Prostate gland (tissue), 2 donors: ENCODE measurements at regions not wholly inside any gene's neighbourhood (a gene's known extent, or its start where the extent isn't known, plus 50 kb on each side); places are given as distances from the start of the nearest gene placed in this dataset.
"Not testable (repeated sequence)": the region's sequence is repeated elsewhere in the genome, so short reads cannot be mapped to it uniquely, and the experiment has no call there.

ENCODE experiments used
- DNase-seq: peaks from one replicate; pipeline ENCODE4 v3.0.0-alpha.2; 2019; ENCODE audit warnings: low spot score
- H3K27ac ChIP-seq, 2 donors: fragments of 200-600 bp; sonication (generic); 2 replicates each; pipeline ENCODE4 v1.5.1; 2017 to 2019
- H3K27me3 ChIP-seq: fragments of 200-600 bp; sonication (generic); replicated peaks from 2 replicates; pipeline ENCODE4 v1.5.1; 2019; ENCODE audit not compliant: insufficient read depth
- H3K36me3 ChIP-seq, 2 donors: fragments of 200-600 bp; sonication (generic); 1 replicate in 1 of 2; 2 replicates in 1 of 2; pipeline versions ENCODE4 v1.5.1 to v1.8.1; 2017 to 2019
- H3K4me1 ChIP-seq: fragments of 200-600 bp; sonication (generic); replicated peaks from 2 replicates; pipeline ENCODE4 v1.5.1; 2019
- H3K4me3 ChIP-seq, 2 donors: fragments of 200-600 bp; sonication (generic); 2 replicates each; pipeline ENCODE4 v1.5.1; 2017 to 2019
- H3K9me3 ChIP-seq: fragments of 200-600 bp; sonication (generic); 2 replicates; pipeline ENCODE4 v1.5.1; 2017
- CTCF ChIP-seq, 4 experiments: fragments of 200-600 bp in 2 of 4; fragments of 450-650 bp in 2 of 4; sonication (generic) in 2 of 4; IDR thresholded peaks; 1 replicate in 3 of 4; 2 replicates in 1 of 4; pipeline ENCODE4 v1.5.1; 2016 to 2019; ENCODE audit warnings: antibody characterized with exemption in 4 of 4, mild to moderate bottlenecking in 2 of 4, moderate library complexity in 2 of 4
- POLR2A ChIP-seq: fragments of 450-650 bp; IDR thresholded peaks from one replicate; pipeline ENCODE4 v1.6.1; 2016; ENCODE audit warnings: antibody characterized with exemption, mild to moderate bottlenecking
- POLR2AphosphoS5 ChIP-seq: sonication (generic); formaldehyde crosslinking; IDR thresholded peaks from one replicate; pipeline ENCODE4 v1.6.1; 2017; ENCODE audit warnings: antibody characterized with exemption
- WGBS: methylation state at CpG from one replicate; pipeline ENCODE4 v1.1.5; 2018; 5-methylcytosine and 5-hydroxymethylcytosine counted together
- intact Hi-C: fragments of 100-400 bp; cut with DNase I; formaldehyde crosslinking; loops from one replicate; pipeline ENCODE4 v1.14.2; 2022

DNA sequence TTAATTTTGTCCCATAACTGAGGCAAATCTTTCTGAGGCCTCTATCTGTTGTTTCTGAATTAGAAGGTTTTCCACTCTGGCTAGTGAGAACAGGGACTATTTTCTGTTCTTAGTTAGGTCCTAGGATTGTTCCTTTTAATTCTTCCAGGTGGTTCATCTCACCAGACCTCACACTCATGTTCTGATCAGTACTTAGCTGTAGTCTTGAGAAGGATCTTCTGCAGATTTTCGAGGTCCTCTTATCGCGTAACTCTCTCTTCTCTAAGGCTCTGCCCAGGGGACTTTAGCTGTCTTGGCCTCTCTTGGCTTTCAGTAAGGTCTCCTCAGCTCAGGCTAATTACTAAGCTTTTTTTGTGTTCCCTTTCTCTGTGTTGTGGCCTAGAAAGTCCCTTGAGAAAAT is 201.1 kb downstream of the ETNK1 start:
- TF ChIP-seq CTCF (IDR thresholded peaks at IDR 0.05) (no peak), POLR2AphosphoS5 (no peak), POLR2A (no peak)
- Histone ChIP-seq H3K36me3 (no peaks in the 10 kb centered on the region), H3K4me3 (no peak overlapping the region), H3K27ac (no peak overlapping the region), H3K27me3 (no peaks in the 10 kb centered on the region), H3K9me3 (no peaks in the 10 kb centered on the region), H3K4me1 (no peaks in the 10 kb centered on the region)
- no peak for DNase-seq
- intact Hi-C loops, result no loop called here
- 69% methylated on average over 3 of the region's 3 CpGs for WGBS

DNA sequence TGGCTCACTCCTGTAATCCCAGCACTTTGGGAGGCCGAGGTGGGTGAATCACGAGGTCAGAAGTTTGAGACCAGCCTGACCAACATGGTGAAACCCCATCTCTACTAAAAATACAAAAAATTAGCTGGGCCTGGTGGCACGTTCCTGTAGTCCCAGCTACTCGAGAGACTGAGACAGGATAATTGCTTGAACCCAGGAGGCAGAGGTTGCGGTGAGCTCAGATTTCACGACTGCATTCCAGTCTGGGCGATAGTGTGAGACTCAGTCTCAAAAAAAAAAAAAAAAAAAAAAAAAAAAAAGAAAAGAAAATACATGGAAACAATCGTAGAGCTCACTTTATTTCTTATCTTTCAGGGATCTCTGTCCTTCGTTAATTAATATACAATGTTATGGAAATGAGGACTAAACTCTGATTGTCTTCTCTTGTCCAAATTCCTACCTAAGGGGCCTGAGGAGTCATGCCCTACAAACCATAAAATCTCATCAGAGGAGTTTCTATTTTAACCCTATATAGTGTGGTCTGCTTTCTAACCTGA is 201.5 kb downstream of the ETNK1 start:
- H3K27me3 ChIP-seq, H3K27ac ChIP-seq, H3K4me3 ChIP-seq, intact Hi-C loops, H3K4me1 ChIP-seq, H3K9me3 ChIP-seq, H3K36me3 ChIP-seq, DNase-seq: not testable (repeated sequence)
- WGBS, result 72% methylated on average over 9 of the region's 9 CpGs

- H3K4me3 ChIP-seq, result no peak overlapping the region
- no peak for DNase-seq
- TF ChIP-seq CTCF (IDR thresholded peaks at IDR 0.05), result no peak
- H3K36me3 ChIP-seq, result no peaks in the 10 kb centered on the region
- no peak overlapping the region for H3K27ac ChIP-seq
- 61% methylated on average over 3 of the region's 3 CpGs for WGBS
- intact Hi-C loops, result no loop called here
- no peaks in the 10 kb centered on the region for H3K27me3 ChIP-seq
- H3K4me1 ChIP-seq, result no peaks in the 10 kb centered on the region
- no peaks in the 10 kb centered on the region for H3K9me3 ChIP-seq
Observed at GRCh38 chr12:22828066-22828465, 203.1 kb downstream of the ETNK1 start.

DNA sequence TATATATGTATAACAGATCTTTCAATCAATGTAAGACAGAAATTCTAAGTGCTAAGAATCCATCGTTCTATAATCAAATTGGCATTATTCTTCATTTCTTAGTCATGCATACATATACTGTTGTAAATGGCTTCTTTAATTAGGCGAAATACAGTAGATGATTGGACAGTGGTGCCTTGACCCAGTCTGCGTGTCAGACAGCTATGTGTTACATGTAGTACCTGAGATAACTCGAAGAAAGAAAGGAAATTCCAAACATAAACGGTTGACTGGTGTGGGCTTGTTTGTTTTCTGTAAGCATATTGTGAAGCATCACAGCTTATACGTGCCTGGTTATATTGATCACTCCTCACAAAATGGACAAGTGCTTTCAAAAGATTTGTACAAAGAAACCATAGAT is 210.5 kb downstream of the ETNK1 start:
- 84% methylated on average over 6 of the region's 6 CpGs for WGBS

DNA sequence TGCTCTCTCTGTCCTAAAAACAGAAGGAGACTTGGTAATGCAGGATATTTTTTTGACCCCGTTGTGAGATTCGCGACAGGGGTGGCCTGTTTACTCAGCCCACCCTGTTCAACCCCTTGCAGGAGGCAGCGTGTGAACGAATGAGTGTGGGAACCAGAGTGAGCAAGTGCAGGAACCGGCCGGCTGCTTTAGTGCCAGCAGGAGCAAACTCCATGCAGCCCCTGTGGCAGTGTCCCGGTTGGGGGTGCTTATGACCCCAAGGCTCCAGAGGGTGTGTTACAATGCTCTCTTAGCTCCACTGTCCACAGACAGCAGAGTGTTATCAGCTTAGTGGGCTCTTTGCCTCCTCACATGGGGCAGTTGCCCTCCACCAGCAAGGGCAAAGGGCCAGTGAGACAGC is 225.2 kb downstream of the ETNK1 start:
- no peaks in the 10 kb centered on the region for H3K27me3 ChIP-seq
- intact Hi-C loops, result no loop called here
- no peaks in the 10 kb centered on the region for H3K9me3 ChIP-seq
- no peak overlapping the region for H3K4me3 ChIP-seq
- no peak overlapping the region for H3K27ac ChIP-seq
- no peaks in the 10 kb centered on the region for H3K36me3 ChIP-seq
- no peak for DNase-seq
- H3K4me1 ChIP-seq, result no peaks in the 10 kb centered on the region
- TF ChIP-seq CTCF (IDR thresholded peaks at IDR 0.05) (no peak), POLR2A (no peak), POLR2AphosphoS5 (no peak)
- 84% methylated on average over 8 of the region's 8 CpGs for WGBS

More for the DNA sequence above, 210.5 kb downstream of the ETNK1 start:
- no peak for DNase-seq
- intact Hi-C loops, result no loop called here
- no peak for TF ChIP-seq POLR2AphosphoS5
- no peak for TF ChIP-seq CTCF (IDR thresholded peaks at IDR 0.05)
- no peak for TF ChIP-seq POLR2A
- H3K27me3 ChIP-seq, result no peaks in the 10 kb centered on the region
- H3K36me3 ChIP-seq, result no peaks in the 10 kb centered on the region
- no peak overlapping the region for H3K27ac ChIP-seq
- no peaks in the 10 kb centered on the region for H3K4me1 ChIP-seq
- H3K9me3 ChIP-seq, result no peaks in the 10 kb centered on the region
- no peak overlapping the region for H3K4me3 ChIP-seq
